ENCODE measurements at regions not wholly inside any gene's neighbourhood (a gene's known extent, or its start where the extent isn't known, plus 50 kb on each side); places are given as distances from the start of the nearest gene placed in this dataset.

DNA sequence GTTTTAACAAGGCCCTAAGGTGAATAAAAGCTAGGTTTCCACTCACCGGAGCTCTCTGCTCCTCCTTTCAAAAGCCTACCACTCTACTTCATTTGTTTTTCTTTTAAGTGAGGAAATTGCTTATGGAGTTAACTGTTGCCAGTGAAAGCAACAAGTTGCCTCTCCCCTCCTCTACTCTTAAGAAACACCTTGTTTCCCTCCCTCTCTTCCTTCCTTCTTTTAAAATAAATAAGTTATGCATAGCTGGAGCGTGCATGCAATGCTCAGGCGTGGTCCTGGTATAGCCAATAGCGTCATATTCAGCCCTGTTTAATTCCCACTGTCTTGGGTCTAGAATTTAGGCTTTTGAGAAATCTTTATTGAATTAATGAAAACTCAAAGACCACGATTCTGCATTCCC, 101.1 kb upstream of the IGF1R start:
- TF ChIP-seq POLR2A (IDR thresholded peaks at IDR 0.05), result no peak
- TF ChIP-seq, protein P1, sequence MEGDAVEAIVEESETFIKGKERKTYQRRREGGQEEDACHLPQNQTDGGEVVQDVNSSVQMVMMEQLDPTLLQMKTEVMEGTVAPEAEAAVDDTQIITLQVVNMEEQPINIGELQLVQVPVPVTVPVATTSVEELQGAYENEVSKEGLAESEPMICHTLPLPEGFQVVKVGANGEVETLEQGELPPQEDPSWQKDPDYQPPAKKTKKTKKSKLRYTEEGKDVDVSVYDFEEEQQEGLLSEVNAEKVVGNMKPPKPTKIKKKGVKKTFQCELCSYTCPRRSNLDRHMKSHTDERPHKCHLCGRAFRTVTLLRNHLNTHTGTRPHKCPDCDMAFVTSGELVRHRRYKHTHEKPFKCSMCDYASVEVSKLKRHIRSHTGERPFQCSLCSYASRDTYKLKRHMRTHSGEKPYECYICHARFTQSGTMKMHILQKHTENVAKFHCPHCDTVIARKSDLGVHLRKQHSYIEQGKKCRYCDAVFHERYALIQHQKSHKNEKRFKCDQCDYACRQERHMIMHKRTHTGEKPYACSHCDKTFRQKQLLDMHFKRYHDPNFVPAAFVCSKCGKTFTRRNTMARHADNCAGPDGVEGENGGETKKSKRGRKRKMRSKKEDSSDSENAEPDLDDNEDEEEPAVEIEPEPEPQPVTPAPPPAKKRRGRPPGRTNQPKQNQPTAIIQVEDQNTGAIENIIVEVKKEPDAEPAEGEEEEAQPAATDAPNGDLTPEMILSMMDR (IDR thresholded peaks at IDR 0.05), result no peak

Data from esophagus squamous epithelium (tissue), 4 donors.